IPS DF 4.7 (cell line): ENCODE measurements at regions not wholly inside any gene's neighbourhood (a gene's known extent, or its start where the extent isn't known, plus 50 kb on each side); places are given as distances from the start of the nearest gene placed in this dataset.

Source experiments
- DNase-seq: peaks from one replicate; pipeline ENCODE4 v3.0.0-alpha.2; 2013; ENCODE audit warnings: low spot score; ENCODE audit errors: extremely low read depth

DNA sequence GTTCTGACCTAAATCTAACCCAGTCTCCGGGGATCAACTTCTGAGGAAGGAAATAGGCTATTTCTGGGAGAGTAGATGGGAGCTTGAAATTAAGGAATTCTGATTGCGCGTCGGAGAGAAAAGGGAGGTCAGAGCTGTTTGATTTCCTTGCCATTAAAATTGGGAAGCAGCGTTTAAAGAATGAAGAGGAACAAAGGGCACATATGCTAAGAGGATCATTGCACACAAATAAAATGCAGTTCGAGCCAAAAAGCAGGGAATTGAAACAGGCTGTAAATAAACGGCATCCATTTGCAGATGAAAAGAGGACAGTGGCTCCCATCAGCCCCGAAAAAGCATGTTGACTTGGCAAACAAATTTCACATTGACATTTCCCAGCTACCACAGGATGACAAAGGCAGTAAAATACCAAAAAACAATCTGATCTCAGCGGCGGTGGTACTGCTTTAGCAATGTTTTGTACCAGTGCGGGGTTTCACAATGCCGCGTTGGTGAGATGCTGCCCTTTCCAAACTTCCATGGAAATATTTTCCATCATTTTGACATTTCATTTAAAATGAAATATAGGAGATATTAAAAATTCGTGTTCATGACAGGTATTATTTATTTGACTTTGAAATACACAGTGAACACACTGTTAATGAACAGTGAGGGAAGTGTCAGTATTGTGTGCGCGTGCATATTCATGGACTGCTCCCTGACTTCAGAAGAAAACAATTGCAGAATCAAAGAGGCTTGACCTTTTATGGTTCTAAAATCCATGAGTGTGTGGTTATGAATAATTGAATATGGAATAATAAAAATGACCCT is 108.8 kb downstream of the SQOR start:
- no peak for DNase-seq

DNA sequence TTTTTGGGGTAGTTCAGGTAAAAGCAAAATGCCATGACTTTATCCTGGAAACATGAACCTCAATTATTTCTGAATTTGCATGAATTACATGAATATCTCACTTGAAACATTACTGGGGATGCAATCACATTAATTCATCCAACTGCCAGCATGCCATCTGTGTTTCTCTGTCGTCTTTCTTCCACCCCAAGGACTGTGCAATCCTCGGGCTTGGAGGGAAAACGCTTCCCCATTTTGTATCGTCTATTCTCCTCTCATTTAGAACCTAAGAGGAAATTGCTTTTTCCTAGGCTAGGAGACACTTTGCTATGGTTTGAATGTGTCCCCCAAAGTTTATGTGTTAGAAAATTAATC is 109.4 kb downstream of the SQOR start:
- DNase-seq: no peak

DNA sequence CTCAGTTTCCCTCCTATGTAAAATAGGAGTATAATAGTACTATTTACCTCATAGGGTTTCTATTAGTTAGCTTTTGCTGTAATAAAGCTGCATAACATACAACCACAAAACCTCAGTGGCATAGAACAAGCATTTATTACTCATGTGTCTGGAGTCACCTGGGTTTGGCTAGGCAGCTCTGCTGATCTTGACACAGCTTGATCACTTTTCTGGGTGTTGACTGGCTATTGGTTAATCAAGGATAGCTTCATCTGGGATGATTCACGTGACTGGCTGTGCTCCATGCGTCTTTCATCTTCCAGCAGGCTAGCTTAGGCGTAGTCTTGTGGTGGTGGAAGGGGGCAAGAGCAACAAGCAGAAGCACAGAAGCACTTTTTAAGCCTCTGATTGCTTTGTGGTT is 112.6 kb downstream of the SQOR start:
- no peak for DNase-seq

DNA sequence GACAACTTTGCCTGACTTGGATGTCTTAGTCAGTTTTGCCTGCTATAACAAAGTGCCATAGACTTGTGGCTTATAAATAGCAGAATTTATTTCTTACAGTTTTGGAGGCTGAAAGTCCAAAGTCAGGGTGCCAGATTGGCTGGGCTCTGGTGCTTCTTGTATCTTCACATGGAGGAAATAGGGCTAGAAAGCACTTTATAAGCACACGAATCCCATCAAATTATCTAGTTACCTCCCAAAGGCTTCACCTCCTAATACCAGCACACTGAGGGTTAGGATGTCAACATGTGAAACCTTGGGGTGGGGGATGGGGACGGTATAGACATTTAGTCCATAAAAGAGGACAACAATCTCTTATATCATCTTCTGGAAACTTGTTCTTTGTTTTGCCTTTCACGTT is 116.8 kb downstream of the SQOR start:
- no peak for DNase-seq

DNA sequence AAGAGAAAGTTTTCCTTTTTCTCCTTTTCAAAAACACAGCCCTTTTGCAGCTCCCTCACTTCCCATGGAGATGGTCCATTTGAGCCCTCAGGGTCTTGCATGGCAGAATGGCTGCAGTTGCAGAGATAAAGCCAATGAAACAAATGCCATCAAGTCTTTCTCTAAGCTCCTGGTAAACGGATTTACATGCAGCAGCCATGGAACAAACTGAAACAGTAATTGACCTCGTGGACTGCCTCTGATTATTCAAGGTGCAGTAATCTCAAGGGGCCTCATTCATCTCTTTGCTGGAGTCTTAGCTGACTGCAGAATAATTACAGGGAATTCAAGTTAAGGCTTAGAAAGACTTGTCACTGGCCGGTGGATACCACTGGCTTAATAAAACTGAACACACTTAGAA is 125.1 kb downstream of the SQOR start:
- no peak for DNase-seq

DNA sequence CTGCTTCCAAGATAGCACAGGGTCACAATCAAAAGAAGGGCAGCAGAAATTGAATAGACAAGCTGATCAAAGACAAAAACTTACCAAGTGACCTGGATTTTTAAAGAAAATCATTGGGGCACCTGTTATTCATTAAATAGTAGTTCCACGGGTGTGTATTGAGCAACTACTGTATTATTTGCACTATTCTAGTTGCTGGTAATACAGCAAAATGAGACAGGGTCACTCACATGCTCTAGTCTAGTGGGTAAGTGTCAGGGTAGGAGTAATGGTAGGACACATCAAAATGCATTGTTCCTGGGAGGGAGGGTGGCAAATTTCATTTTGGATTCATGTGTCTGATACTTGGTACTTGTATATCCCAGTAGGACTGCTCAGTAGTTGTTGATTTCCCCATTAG is 127.9 kb downstream of the SQOR start:
- DNase-seq: no peak

DNA sequence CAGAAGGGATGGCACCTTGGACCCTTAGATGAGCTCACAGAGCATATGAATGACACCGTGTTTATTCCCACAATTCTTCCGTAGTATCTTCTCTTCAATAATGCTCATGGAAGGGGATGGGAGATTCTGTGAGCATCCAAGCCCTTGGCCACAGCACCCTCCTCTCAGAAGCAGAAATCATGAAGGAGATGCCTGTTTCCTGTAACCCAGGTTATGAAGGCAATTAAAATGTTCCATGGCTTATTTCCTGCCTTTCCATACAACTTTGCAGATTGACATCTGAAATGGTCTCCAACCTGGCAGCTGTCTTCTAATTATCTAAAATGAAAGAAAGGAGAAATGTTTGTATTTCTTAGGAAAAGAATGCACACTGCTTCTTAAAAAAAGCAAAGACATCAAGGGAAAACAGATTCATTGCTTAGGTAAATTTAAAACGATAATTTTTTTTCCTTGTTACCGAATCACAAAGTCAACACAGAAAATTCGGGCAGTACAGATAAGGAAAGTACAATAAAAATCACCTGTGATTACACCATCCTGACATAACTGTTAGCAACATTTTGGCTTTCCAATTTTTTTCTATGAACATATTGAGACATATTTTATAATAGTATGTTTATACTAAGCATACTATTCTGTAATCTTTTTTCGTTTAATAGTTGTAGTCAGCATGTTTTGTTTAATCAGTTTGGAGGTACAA is 128.5 kb downstream of the SQOR start:
- DNase-seq: no peak

DNA sequence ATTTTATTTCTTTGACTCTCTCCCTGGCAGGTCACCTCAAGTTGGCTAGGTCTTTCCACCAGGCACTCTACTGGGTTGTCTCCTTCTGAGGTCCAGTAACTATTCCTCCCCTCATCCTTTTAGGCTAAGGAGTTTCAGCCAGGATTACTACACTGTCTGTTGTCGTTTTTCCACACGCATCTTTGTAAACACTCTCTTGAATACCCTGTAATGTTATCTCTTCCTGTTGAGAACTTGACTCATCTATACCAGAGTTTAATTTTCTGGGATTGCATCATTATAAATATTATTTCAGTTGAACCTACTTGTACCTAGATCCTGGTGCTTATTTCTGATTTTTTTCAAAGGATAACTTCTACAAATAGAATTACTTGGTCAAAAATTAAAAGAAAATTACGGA is 138.3 kb downstream of the SQOR start:
- no peak for DNase-seq

DNA sequence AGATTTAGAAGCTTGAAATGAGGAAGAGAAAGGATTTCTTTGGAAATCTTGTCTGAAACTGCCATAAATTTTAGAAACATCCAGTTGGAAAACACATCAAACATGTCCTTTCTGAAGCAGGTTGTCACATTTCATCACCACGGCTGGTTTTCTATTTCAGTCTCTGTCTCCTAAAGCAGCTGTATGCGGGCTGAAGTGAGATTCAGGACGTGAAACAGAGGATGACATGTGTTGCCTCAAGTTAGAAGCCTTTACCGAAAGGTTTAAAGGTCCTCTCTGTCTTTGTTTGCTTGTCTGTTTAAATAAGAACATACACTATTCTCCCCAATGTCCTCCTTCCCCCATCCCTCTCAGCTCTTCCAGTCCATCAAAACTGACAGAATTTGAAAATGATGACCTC is 141.9 kb downstream of the SQOR start:
- DNase-seq: no peak

DNA sequence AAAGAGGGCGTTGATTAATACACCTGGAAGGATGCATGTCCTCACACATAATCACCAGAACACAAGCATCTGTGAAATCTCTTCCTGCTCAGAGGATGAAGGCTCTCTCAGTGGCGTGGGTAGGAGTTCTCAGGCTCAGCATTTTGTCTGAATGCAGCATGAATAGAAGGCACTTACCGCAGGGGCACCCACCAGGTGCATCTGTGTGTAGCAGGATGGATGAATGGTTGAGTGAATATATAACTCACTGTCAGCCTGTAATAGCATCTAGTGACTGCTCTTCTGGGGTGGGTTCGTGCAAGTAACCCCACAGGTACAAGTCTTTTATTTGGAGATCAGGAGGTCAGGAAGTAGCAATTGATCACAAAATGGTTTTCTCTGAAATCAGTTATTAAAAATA is 143.0 kb downstream of the SQOR start:
- DNase-seq: no peak

DNA sequence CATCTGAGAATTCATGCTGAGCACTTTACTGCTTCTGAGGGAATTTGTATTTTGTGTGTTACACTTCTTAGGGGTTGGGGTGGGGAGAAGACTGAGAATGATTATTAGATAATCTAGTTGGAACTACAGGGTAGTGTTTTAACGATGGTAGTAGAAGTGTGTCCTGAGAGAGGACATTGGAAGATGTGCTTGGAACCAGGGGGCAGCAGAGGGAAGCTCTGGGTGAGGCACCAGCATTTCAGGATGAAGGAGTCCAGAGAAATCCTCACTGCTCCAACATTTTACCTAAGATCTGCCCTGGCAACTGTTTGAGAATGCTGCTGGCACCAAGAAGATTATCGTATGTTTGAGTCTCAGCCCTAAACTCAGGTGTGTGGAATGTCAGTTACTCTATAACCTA is 145.5 kb downstream of the SQOR start:
- DNase-seq: no peak

DNA sequence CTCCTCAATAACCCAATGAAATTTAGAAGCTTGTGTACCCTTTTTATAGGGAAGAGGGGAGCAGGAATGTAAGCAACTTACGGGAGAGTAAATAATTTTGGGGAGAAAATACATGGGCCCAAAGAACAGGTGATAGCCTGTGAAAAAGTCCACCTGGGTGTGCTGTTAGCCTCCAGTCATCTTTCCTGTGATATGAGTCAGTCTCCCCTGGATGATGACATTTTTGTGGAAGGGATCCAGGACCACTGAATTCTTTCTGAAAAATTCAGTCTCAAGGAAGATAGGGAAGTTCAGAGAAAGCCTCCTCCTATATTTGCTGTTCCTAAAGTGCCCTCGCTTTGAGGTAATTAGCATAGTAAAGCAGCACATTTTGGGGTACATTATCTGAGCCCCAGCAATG is 149.8 kb downstream of the SQOR start:
- no peak for DNase-seq

DNA sequence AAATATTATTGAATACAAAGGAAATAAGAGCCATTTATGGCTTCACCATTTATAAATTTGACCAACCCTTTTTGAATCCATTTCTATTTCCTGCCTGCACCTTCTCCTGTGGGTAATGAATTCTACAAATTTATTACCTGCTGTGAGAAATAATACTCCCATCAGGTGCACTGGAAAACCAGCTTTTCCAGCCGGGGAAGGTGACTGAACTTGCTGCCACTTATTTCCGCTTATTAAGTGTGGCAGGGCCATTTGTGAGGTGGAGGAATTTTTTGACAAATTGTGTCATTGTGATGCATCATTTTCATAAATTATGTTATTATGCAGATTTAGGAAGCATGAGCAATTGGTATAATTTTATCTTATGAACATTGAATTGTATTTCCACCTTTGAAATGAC is 151.1 kb downstream of the SQOR start:
- DNase-seq: no peak

DNA sequence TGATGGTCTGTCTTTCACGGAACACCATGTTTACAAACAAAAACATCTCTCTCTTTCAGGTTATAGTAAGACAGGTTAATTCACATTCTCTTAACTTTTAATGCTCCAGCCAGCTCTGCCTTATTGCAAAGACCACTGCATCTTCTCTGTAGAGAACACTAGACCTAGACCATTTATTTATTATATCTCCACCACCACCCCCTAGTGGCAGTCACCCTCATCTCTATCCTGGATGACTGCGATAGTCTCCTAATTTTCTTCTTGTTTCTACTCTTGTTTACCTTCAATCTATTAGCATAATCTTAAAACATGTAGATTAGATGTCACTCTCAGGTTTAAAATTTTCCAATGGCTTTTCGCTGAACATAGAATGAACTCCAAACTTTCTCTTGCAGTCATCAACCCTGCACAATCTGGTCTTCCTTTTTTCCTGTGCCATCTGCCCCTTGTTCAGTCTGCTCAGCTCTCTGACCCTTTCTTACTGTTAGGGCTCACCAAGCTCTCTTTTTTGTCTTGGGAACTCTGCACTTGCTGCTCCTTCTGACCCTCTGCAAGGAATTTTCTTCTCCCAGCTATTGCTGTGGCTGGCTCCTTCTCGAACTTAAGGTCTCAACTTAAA is 155.6 kb downstream of the SQOR start:
- no peak for DNase-seq

DNA sequence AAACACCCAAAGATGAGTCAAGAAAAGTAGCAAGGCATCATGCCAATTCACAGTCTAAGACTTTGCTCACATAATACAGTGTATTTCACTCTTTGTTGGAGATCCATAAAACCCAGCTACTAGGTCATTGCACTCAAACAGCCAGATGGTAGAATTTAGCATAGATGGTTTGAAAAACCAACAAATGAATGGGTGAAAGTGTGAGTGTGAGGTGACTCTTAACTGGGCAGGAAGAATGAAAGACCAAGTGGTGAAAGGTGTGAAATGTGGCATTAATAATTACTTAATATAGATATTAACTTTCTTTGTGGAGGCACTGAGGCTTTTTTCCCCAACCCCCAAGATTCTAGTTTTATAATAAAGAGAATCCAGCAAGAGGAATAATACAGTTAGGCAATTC is 159.5 kb downstream of the SQOR start:
- no peak for DNase-seq

DNA sequence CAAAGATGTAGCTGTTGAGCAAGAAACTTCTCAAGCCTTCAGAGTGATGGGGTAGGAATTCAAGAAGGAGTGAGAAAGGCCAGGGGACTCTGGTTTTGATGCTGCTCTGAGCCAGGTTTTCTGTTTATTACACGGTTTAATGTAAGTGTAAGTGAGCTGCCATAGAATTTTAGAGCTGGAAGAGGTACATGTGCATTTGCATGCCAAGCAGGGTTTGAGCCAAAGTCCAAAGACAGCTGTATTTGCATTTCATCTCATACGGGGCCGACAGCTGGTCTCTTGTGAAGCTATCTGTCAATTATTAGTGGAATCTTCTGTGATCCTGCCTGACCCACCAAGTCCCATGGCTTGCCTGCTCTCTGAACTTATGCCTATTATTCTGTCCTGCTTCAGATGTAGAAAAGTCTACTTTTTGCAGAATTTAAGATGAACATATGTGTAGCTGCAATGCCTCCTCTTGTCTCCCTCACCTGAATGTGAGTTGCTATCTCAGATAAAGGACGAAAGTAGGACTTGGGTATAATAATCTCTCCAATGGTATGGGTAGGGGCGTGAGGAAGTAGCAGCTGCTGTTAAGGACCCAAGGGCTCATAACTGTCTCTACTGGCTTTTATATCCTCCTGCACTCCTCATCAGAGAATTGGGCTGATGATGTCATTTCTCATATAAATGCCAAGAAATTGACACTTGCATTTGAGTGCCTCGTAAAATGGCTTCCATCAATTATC is 160.0 kb downstream of the SQOR start:
- DNase-seq: no peak

DNA sequence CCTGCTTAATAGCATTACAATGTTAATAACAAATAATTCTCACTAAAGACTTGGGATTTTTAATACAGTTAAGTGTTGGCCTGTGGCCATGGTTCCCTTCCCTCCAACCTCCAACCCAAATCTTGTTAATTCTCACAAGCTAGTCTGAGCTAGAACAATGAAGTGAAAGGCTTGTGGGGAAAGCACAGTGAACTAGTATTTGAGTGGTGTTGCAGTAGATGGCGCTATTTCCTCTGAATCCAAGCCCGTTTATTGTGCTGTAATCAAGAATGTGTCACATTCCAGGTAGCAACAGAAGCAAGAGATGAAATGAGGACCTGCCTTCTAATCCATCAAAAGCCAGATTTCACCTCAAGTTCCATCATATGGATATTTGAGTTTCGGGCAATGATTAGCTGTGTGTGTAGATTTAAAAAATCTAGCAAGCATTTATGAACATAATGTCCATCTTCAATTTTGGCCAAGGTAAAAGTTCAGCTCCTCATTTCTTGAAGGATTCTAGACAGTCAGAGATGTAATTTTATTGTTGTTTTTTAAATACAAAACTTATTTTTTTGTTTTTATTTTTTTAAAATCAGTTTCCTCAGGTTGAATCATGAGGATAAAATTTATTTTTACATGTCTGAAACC is 160.7 kb downstream of the SQOR start:
- peak; percentile 71 for DNase-seq

DNA sequence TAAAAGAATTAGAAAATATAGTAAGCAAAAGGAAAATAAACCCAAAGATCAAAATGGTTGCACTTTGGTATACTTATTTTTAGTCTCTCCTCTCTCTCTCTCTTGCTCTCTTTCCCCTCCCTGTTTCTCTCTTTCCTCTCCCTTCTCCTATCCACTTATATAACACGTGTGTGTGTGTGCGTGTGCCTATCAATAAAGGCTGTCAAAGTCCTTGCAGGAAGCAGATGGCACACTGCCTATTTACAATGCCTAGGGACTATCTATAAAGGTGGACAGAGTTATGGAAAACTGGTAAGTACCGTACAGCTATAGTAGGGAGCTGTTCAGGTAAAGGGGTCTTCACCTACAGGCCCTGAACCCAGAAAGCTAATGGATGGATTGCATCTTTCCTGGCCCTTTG is 161.6 kb downstream of the SQOR start:
- DNase-seq: no peak

DNA sequence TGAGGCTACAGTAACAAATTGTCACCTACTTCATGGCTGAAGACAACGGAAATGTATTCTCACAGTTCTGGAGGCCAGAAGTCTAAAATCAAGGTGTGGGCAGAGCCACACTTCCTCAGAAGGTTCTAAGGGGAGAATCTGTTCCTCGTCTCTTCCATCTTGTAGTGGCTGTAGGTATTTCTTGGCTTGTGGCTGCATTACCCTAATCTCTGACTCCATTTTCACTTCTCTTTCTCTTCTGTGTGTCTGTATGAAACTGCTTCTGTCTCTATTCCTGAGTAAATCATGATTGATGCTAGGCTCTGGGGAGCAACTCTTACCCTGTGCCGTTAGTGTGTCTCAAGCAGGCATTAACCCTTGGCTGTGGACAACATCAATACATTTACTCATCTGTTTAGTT is 164.7 kb downstream of the SQOR start:
- DNase-seq: no peak

DNA sequence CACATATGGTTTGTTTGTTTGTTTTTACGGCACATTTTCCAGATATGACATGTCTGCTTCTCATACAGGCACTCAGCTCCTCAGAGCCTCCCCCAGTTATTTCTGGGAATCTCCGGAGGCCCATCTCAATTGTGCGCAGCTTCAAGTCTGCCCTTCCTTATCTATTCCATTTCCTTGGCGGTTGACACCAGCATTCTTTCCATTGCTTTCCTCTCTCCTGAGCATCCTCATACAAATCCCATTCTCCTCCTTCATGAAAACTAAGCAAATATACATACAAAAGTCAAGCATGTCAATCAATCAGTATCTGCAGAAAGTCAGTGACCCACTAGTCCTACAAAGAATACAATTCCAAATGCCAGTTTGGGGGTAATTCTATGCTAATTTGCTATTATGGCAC is 166.7 kb downstream of the SQOR start:
- no peak for DNase-seq

DNA sequence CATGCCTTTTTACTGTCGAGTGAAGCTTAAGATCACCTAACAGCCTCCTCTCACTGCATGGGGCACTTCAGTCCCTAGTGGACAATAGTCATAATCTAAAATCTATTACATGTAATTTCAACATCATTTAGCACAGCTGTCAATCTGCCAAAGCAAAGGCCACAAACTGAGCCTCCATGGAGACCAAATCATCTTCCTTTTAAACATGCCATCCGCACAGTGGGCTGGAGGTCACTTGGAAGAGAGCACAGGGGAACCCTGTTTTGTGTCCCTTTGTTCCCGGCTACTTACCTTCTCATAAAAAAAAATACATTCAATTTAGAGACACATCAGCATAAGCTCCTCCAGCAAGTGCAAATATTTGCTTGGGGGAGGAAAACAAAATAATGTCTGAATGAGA is 167.3 kb downstream of the SQOR start:
- DNase-seq: no peak

DNA sequence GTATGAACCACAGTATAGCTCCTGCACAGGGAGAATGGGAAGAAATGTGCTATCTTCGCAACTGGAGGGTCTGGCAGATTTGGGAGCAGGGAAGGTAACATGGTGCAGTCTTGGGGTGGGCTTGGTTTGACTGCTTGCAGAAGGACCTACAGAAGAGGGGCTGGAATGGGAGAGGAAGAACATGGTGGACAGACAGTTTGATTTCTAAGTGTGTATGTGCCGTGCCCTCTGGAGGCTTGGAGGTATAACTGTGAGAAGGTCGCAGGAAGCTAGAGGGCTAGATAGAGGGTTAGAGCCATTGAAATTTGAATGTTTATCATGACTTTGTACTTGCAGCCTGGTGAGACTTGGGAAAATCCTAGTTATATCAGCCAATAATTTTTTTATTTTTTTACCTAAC is 169.2 kb downstream of the SQOR start:
- no peak for DNase-seq
